ENCODE measurements at regions not wholly inside any gene's neighbourhood (a gene's known extent, or its start where the extent isn't known, plus 50 kb on each side); places are given as distances from the start of the nearest gene placed in this dataset.

DNA sequence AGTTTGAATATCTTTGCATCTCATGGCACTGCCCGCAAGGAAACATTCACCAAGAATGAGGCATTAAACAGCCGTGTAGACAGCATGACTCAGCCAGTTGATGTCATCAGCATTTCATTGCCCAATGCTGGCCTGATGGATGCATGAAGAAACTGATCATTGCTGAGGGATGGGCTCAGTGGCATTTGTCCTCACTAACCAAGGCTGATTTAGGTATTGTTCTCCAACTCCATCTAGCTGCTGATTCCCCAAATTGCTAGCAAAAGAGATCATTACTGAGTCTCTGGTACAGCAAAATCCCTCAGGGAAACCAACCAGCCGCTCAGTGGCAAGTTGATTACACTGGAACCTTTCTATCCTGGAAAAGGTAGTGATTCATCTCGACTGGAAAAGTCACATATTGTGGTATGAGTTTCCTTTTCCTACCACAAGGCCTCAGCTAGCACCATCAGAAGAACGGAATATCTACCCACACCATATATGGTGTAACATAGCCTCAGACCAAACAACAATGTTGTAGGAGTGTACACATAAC, 186.5 kb upstream of the GAP43 start:
- Histone ChIP-seq H3K4me1 (ENCODE audit: low read depth) (no peaks in the 10 kb centered on the region), H3K4me3 (no peak overlapping the region), H3K9me3 (no peaks in the 10 kb centered on the region), H3K36me3 (ENCODE audit: low read depth) (no peaks in the 10 kb centered on the region)
- intact Hi-C loops (cut with DNase I, micrococcal nuclease) = no loop called here
- ATAC-seq (no peak), DNase-seq (no peak)
- TF ChIP-seq, protein P1, sequence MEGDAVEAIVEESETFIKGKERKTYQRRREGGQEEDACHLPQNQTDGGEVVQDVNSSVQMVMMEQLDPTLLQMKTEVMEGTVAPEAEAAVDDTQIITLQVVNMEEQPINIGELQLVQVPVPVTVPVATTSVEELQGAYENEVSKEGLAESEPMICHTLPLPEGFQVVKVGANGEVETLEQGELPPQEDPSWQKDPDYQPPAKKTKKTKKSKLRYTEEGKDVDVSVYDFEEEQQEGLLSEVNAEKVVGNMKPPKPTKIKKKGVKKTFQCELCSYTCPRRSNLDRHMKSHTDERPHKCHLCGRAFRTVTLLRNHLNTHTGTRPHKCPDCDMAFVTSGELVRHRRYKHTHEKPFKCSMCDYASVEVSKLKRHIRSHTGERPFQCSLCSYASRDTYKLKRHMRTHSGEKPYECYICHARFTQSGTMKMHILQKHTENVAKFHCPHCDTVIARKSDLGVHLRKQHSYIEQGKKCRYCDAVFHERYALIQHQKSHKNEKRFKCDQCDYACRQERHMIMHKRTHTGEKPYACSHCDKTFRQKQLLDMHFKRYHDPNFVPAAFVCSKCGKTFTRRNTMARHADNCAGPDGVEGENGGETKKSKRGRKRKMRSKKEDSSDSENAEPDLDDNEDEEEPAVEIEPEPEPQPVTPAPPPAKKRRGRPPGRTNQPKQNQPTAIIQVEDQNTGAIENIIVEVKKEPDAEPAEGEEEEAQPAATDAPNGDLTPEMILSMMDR (IDR thresholded peaks at IDR 0.05) = no peak

DNA sequence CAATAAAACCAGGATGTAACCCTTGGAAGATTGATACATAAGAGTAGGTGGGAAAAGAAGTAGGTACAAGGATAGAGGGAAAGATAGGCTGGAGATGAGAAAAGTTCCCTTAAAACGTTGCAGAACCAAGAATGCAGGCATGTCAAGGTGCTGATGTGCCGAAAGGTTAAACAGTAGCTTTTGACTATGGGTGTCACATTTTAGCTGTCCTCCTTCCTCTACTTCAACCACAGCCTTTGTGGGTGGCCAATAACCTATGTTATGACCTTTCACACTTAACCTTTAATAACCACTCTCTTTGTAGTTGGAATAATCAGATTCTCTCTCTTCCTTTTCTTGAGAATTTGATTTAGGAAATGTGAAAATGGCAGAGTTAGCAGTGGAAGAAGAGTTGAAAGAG, 184.5 kb upstream of the GAP43 start:
- H3K9me3 ChIP-seq = no peaks in the 10 kb centered on the region
- ATAC-seq (no peak), DNase-seq (no peak)
- H3K4me1 ChIP-seq (ENCODE audit: low read depth) = no peaks in the 10 kb centered on the region
- no peak overlapping the region for H3K4me3 ChIP-seq
- intact Hi-C loops (cut with DNase I, micrococcal nuclease) = no loop called here
- TF ChIP-seq, protein P1 (IDR thresholded peaks at IDR 0.05) = no peak
- H3K36me3 ChIP-seq (ENCODE audit: low read depth) = no peaks in the 10 kb centered on the region

DNA sequence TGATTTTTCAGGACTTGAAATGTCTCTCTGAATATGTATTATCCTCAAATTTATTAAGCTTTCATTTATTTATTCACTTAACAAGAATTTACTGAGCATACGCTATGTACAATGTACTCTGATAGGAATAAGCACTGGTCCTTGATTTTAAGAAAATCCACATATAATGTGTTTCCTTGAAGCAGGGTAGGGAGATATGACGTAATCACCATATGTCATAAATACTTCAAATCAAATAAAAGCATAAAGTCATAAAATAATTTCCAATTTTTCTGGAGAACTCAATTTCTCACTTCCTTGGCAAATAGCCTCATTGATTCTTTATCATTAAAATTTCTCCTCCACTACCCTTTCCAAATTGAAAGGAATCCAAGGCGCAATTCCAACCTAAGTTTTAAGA, 177.8 kb upstream of the GAP43 start:
- no peak for ATAC-seq
- no peaks in the 10 kb centered on the region for H3K9me3 ChIP-seq
- H3K36me3 ChIP-seq (ENCODE audit: low read depth) = no peaks in the 10 kb centered on the region
- no peak overlapping the region for H3K4me3 ChIP-seq
- intact Hi-C loops (cut with DNase I, micrococcal nuclease) = no loop called here
- TF ChIP-seq, protein P1 (IDR thresholded peaks at IDR 0.05) = no peak
- DNase-seq = no peak
- H3K4me1 ChIP-seq (ENCODE audit: low read depth) = no peaks in the 10 kb centered on the region

DNA sequence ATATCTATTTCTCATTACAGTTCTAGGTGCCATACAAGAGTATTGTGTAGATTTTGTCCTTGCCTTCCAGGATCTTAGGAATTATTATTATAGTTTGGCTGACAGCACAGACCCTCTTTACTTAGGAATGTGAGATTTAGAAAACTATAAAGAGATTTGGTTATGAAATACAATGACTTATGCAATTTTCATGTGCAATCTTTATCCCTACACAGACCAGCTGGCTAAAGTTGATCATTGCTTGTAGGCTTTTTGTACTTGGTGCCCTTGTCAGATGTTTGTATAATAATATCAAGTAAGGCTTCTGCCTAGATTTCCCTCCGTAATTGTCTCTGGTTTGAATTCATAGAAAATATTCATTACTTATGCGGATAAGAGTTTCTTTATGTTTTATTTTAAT, 174.5 kb upstream of the GAP43 start:
- DNase-seq (no peak), ATAC-seq (no peak)
- Histone ChIP-seq H3K36me3 (ENCODE audit: low read depth) (no peaks in the 10 kb centered on the region), H3K4me1 (ENCODE audit: low read depth) (no peaks in the 10 kb centered on the region), H3K9me3 (no peaks in the 10 kb centered on the region), H3K4me3 (no peak overlapping the region)
- intact Hi-C loops (cut with DNase I, micrococcal nuclease) = no loop called here
- TF ChIP-seq, protein P1 (IDR thresholded peaks at IDR 0.05) = no peak

DNA sequence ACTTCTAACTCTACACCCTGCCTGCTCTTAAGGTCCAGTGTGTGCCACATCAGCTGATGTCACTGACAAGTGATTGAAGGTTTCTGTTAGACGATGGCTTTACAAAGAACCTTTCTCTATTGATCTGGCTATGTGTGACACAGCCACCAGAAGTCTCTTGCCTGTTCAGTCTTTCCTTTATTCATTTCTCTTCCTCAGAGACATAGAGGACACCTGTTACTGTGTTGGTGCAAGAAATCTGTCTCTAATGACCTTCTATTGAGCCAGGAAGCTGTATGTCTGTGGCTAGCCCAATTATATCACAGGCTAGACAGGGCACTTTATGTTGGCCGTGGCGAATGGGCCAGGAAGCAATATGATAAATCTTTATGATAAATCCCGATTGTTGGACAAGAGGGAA, 173.3 kb upstream of the GAP43 start:
- ATAC-seq = no peak
- TF ChIP-seq, protein P1 (IDR thresholded peaks at IDR 0.05) = no peak
- Histone ChIP-seq H3K9me3 (no peaks in the 10 kb centered on the region), H3K4me3 (no peak overlapping the region), H3K4me1 (ENCODE audit: low read depth) (no peaks in the 10 kb centered on the region), H3K36me3 (ENCODE audit: low read depth) (no peaks in the 10 kb centered on the region)
- intact Hi-C loops (cut with DNase I, micrococcal nuclease) = no loop called here
- DNase-seq = no peak

DNA sequence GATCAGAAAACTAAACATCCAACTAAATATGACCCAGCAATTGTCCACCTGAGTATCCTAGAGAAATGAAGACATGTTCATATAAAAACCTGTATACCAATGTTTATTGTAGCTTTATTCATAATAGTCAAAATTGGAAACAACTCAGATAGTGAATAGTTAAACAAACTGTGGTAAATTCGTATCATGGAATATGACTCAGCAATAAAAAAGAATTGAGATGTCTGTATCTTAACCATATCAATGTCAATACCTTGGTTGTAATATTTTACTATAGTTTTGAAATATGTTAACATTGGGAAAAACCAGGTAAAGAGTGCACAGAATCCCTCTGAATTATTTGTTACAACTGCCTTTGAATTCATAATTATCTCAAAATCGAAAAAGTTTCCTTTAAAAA, 159.3 kb upstream of the GAP43 start:
- H3K4me3 ChIP-seq = no peak overlapping the region
- H3K4me1 ChIP-seq (ENCODE audit: low read depth) = no peaks in the 10 kb centered on the region
- intact Hi-C loops (cut with DNase I, micrococcal nuclease) = no loop called here
- DNase-seq = no peak
- TF ChIP-seq, protein P1 (IDR thresholded peaks at IDR 0.05) = no peak
- no peak for ATAC-seq
- H3K36me3 ChIP-seq (ENCODE audit: low read depth) = no peaks in the 10 kb centered on the region
- H3K9me3 ChIP-seq = no peaks in the 10 kb centered on the region

Data from mucosa of descending colon (tissue), 3 donors.